ENCODE measurements at regions not wholly inside any gene's neighbourhood (a gene's known extent, or its start where the extent isn't known, plus 50 kb on each side); places are given as distances from the start of the nearest gene placed in this dataset. TPM values are rescaled to one million over a fixed set of nuclear protein-coding genes. Genes with fewer than 3 reads are reported as not detected.
A peak's percentile ranks its signal among the peaks of the same experiment; 100 is the strongest.

DNA sequence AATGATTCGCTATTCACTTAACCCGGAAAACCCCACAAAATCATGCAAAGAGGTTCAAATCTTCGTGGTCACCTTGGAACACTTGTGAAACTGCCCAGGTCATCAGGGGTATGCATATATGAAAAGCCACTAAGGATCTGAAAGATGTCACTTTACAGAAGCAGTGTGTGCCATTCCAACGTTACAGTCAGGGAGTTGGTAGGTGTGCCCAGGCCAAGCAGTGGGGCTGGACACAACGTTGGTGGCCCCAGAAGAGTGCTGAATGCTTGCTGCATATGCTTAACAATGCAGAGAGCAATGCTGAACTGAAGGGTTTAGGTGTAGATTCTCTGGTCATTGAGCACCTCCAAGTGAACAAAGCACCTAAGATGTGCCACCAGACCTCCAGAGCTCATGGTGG, 51.1 kb upstream of the EIF5 start (continued):
- TF ChIP-seq RXRA (IDR thresholded peaks at IDR 0.05), result no peak
- TF ChIP-seq TAF1 (conservative IDR thresholded peaks at IDR 0.05), result no peak
- TF ChIP-seq HNF4A (conservative IDR thresholded peaks at IDR 0.05), result no peak
- TF ChIP-seq NR2F2 (IDR thresholded peaks at IDR 0.05), result no peak
- no peak for TF ChIP-seq EGR1 (IDR thresholded peaks at IDR 0.05; ENCODE audit: low read depth in 2 of 2)
- TF ChIP-seq YY1 (IDR thresholded peaks at IDR 0.05), result no peak
- no peak for TF ChIP-seq FOXA1 (IDR thresholded peaks at IDR 0.05)
- TF ChIP-seq SP1 (IDR thresholded peaks at IDR 0.05), result no peak

GRCh38 chr14:103283916-103284315, 50.1 kb upstream of the EIF5 start:
- no peak for DNase-seq (ENCODE audit: low spot score)
- Histone ChIP-seq H3K36me3 (ENCODE audit: control insufficient read depth in 4 of 4, insufficient read depth in 3 of 4, low read depth in 1 of 4, low read length in 3 of 4) (no peaks in the 10 kb centered on the region), H3K9ac (ENCODE audit: low read depth in 1 of 2, low read length in 2 of 2) (no peak overlapping the region), H3K4me3 (ENCODE audit: low read depth in 1 of 3, low read length in 3 of 3) (no peak overlapping the region), H3K4me1 (ENCODE audit: control insufficient read depth in 4 of 4, insufficient read depth in 4 of 4, low read length in 3 of 4) (peaks cover 2 to 26% (median 12%) of the 10 kb centered on the region in 4 donors), H3K27ac (ENCODE audit: low read depth in 1 of 2, low read length in 2 of 2) (peak overlapping the region; percentile 57 to 63), H3K27me3 (ENCODE audit: control insufficient read depth in 4 of 4, insufficient read depth in 4 of 4, low read length in 3 of 4) (no peaks in the 10 kb centered on the region), H3K9me3 (ENCODE audit: control insufficient read depth in 4 of 4, low read length in 3 of 4) (no peaks in the 10 kb centered on the region)
- TF ChIP-seq NR2F2 (IDR thresholded peaks at IDR 0.05) (no peak), RXRA (IDR thresholded peaks at IDR 0.05) (no peak), REST (IDR thresholded peaks at IDR 0.05) (no peak), SP1 (IDR thresholded peaks at IDR 0.05) (no peak), JUND (IDR thresholded peaks at IDR 0.05) (no peak), FOXA1 (IDR thresholded peaks at IDR 0.05) (no peak), RAD21 (IDR thresholded peaks at IDR 0.05) (no peak), ZBTB33 (IDR thresholded peaks at IDR 0.05) (no peak), CTCF (IDR thresholded peaks at IDR 0.05; ENCODE audit: low read depth, low read length, missing input control) (no peak), FOXA2 (IDR thresholded peaks at IDR 0.05) (no peak), HNF4G (IDR thresholded peaks at IDR 0.05) (no peak)
- TF ChIP-seq, protein P1, sequence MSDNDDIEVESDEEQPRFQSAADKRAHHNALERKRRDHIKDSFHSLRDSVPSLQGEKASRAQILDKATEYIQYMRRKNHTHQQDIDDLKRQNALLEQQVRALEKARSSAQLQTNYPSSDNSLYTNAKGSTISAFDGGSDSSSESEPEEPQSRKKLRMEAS (IDR thresholded peaks at IDR 0.05), result no peak
- TF ChIP-seq, protein P2, sequence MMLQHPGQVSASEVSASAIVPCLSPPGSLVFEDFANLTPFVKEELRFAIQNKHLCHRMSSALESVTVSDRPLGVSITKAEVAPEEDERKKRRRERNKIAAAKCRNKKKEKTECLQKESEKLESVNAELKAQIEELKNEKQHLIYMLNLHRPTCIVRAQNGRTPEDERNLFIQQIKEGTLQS (IDR thresholded peaks at IDR 0.05), result no peak
- WGBS, result 92% methylated on average over 12 of the region's 12 CpGs

Small RNAs in the stretch of these regions (small RNA-seq; reads per million reads assigned to genes)
- not detected for gene AL161669.2

Measured in liver (tissue), 9 donors.